Neural crest cell (in vitro differentiated cells): ENCODE measurements at regions not wholly inside any gene's neighbourhood (a gene's known extent, or its start where the extent isn't known, plus 50 kb on each side); places are given as distances from the start of the nearest gene placed in this dataset.

Source experiments
- DNase-seq: peaks from one replicate; pipeline ENCODE4 v3.0.0; 2021; ENCODE audit warnings: low read depth, mixed read lengths, low spot score
- H3K27ac Mint-ChIP-seq: one replicate; pipeline ENCODE4 v1.8.0; 2021; ENCODE audit warnings: mild to moderate bottlenecking, mixed read lengths; ENCODE audit not compliant: unreplicated experiment
- H3K27me3 Mint-ChIP-seq: 2 replicates; pipeline ENCODE4 v1.8.0; 2021; ENCODE audit warnings: low read depth, mild to moderate bottlenecking, mixed read lengths
- H3K36me3 Mint-ChIP-seq: 2 replicates; pipeline ENCODE4 v1.8.0; 2021; ENCODE audit warnings: low read depth, mild to moderate bottlenecking, mixed read lengths
- H3K4me1 Mint-ChIP-seq: 2 replicates; pipeline ENCODE4 v1.8.0; 2021; ENCODE audit warnings: mixed read lengths
- H3K4me3 Mint-ChIP-seq: one replicate; pipeline ENCODE4 v1.8.0; 2021; ENCODE audit warnings: mild to moderate bottlenecking, mixed read lengths
- H3K9me3 Mint-ChIP-seq: 2 replicates; pipeline ENCODE4 v1.8.0; 2021; ENCODE audit warnings: mixed read lengths
- CTCF ChIP-seq: fragments of 200-600 bp; sonication (generic); conservative IDR thresholded peaks from 2 replicates; pipeline ENCODE4 v1.5.0; 2021; ENCODE audit warnings: antibody characterized with exemption, mild to moderate bottlenecking

DNA sequence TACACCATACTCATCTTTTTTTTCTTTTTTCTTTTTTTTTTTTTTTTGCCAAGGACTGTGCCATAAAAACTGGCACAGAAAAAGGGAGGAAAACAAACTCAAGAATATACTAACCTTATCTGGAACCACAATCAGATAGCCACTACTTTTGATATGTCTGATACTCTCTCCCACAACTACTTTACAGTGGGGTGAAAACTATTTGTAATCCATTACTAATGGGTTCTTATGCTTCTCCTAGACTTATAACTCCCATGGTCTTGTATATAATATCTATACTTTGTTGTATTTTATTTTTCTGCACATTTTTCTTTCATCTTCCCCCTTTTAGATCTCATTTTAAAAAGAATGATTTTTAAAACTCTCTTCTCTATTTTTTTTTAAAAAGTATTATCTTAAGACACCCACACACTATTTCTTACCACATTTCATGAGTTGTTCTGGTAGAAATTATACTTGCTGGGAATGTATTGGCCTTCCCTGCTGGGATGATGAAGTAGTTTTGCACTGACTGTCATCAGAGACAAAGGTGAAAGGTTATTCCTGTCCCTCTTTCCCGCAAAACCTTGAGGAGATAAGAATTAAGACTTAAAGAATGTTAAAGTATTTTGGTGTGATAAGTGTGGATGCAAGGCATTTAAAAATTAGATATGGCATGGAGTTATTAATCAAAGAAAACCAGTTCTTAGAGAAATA lies 146.7 kb upstream of the KLF12 start:
- H3K9me3 Mint-ChIP-seq: no peaks in the 10 kb centered on the region
- H3K27me3 Mint-ChIP-seq: no peaks in the 10 kb centered on the region
- no peak overlapping the region for H3K27ac Mint-ChIP-seq
- H3K4me1 Mint-ChIP-seq: no peaks in the 10 kb centered on the region
- TF ChIP-seq CTCF: no peak
- no peaks in the 10 kb centered on the region for H3K36me3 Mint-ChIP-seq
- DNase-seq: no peak
- H3K4me3 Mint-ChIP-seq: no peak overlapping the region

DNA sequence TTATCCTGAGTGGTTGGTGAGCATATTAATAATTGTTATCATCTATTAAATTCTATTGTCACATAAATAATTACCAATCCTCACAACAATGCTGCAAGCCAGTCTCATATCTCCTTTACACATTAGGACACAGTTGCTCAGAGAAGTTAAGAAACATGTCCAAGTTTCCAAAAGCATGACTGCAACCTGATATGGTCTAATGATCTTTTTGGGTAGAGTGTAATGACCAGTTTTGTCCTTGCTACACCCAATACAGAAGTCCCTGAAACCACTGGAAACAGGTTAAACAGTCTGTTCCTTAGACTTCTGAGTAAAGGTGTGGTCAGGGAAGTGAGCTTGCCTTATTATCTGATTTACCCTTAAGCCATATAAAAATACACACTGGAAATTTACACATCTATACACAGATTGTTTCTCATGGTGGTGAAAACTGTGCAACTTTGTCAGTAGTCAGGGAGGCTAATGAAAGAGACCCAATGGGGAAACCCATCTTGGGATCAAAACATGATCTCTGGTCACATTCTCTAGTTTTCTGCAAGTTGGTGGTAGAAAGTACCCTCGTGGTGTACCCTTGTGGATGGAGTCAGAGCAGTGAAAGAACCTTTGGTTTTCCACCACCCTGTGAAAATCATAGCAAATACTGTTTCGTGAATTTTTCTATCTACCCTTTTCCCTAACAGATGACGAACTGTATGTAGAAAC lies 146.0 kb upstream of the KLF12 start:
- Mint-ChIP-seq H3K27ac (no peak overlapping the region), H3K36me3 (no peaks in the 10 kb centered on the region), H3K9me3 (no peaks in the 10 kb centered on the region), H3K4me3 (no peak overlapping the region), H3K4me1 (no peaks in the 10 kb centered on the region), H3K27me3 (no peaks in the 10 kb centered on the region)
- no peak for TF ChIP-seq CTCF
- no peak for DNase-seq

GRCh38 chr13:74278901-74279300 lies 144.7 kb upstream of the KLF12 start:
- Mint-ChIP-seq H3K27me3 (no peaks in the 10 kb centered on the region), H3K9me3 (no peaks in the 10 kb centered on the region), H3K36me3 (no peaks in the 10 kb centered on the region), H3K4me3 (no peak overlapping the region), H3K27ac (no peak overlapping the region), H3K4me1 (no peaks in the 10 kb centered on the region)
- DNase-seq: no peak
- no peak for TF ChIP-seq CTCF

DNA sequence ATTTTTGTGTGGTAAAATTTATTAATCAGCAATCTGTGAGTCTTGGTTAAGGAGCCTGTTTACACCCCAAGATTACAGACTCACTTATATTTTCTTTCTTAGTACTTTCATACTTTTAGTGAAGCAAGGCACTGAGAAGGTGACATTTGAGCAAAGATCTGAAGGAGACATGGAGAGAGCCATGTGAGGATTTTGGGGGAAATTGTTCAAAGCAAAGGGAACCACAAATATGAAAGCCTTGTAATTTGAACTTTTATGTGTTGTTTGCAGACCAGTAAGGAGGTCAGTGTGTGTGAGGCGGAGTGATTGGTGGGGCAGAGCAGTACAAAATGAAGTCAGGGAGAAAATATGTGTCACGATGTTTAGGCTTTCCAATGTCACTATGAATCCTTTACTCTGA lies 140.7 kb upstream of the KLF12 start:
- TF ChIP-seq CTCF: no peak
- H3K4me3 Mint-ChIP-seq: no peak overlapping the region
- no peak overlapping the region for H3K27ac Mint-ChIP-seq
- H3K27me3 Mint-ChIP-seq: no peaks in the 10 kb centered on the region
- H3K9me3 Mint-ChIP-seq: peaks cover 5% of the 10 kb centered on the region
- peaks cover 4% of the 10 kb centered on the region for H3K36me3 Mint-ChIP-seq
- no peaks in the 10 kb centered on the region for H3K4me1 Mint-ChIP-seq
- no peak for DNase-seq

DNA sequence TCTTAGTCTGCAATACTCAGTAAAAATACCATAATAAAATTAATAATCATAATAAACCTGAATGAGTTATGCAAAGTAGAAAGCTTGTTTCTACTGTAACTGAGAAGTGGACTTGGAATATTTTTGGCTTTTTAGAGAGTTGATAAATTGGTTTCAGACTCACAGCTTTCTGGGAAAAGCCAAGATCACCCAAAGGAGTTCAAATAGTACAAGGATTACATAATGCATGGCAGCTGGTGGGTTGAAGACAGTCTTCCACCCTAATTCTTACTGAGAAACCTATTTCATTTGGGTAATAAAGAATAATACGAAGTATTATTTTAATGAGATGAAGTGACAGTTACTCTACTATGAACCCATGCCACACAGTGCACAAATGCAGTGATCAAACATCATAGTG lies 139.4 kb upstream of the KLF12 start:
- no peak for DNase-seq
- TF ChIP-seq CTCF: no peak
- H3K4me1 Mint-ChIP-seq: no peaks in the 10 kb centered on the region
- H3K27me3 Mint-ChIP-seq: no peaks in the 10 kb centered on the region
- no peak overlapping the region for H3K4me3 Mint-ChIP-seq
- H3K9me3 Mint-ChIP-seq: peaks cover 9% of the 10 kb centered on the region
- peaks cover 4% of the 10 kb centered on the region for H3K36me3 Mint-ChIP-seq
- H3K27ac Mint-ChIP-seq: no peak overlapping the region
